NOMO-1 treated with DMSO at 0.1 percent for 48 hours (cell line): ENCODE measurements at regions not wholly inside any gene's neighbourhood (a gene's known extent, or its start where the extent isn't known, plus 50 kb on each side); places are given as distances from the start of the nearest gene placed in this dataset.
A peak's percentile ranks its signal among the peaks of the same experiment; 100 is the strongest.

Experiments
- DNase-seq: peaks from one replicate; lab custom pipeline; 2025; ENCODE audit not compliant: unreplicated experiment; lab: John Stamatoyannopoulos, UW

DNA sequence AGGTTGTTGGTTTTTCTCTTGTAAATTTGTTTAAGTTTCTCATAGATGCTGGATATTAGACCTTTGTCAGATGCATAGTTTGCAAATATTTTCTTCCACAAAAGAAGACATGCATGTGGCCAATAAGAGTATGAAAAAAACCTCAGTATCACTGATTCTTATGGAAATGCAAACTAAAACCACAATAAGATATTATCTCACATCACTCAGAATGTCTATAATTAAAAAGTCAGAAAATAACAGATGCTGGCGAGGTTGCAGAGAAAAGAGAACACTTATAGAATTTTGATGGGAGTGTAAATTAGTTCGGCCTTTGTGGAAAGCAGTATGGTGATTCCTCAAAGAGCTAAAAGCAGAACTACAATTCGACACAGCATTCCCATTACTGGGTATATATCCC, 1355.6 kb downstream of the FAM133A start:
- DNase-seq = no peak

DNA sequence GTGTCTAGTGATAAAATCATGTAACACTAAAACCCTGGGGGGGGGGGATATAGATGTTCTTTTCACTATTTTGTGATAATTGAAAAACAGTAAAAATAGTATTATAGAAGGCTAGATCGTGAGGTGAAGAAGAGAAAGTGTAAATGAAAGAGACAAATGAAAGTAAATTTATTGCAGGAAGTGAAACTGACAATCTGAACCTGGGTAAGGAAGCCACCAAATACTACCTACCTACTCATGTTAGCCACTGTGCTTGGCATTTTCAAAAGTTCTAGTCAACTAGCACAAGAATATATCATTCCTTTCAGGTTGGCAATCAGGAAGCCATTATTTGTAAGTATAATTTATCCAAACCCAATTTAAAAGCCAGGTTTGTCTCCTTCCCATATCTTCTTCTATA, 1366.1 kb downstream of the FAM133A start:
- DNase-seq = peak; percentile 0

DNA sequence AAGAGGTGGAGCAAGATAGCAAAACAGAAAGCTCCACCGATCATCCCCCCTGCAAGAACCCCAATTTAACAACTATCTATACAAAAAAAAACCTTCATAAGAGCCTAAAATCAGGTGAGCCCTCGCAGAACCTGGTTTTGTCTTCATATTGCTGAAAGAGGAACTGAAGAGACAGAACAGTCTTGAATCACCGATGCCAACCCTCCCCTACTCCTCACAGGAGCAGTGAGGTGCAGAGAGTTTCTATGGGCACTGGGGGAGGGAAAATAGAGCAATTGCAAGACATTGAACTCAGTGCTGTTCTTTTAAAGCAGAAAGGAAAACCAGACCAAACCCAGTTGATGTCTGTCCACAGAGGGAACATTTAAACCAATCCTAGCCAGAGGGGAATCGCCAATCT, 1370.3 kb downstream of the FAM133A start:
- DNase-seq = no peak

DNA sequence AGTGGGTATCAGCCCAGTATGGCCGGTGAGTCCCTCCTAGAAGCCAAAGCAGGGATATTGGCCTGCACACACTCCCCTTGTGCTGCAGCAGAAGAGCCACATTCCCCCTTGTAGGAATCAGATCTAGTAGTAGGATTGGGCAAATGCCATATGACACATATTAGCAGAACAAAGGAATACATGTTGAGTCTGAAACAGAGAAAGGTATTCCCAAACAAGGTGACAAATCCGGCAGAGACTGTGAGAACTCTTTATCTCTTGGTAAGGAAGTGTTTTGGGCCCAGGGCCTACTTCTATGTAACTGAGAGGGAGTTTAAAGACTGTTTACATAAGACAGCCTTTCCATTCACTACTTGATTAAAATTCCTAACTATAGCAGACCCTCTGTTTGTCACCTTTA, 1382.0 kb downstream of the FAM133A start:
- DNase-seq = no peak

DNA sequence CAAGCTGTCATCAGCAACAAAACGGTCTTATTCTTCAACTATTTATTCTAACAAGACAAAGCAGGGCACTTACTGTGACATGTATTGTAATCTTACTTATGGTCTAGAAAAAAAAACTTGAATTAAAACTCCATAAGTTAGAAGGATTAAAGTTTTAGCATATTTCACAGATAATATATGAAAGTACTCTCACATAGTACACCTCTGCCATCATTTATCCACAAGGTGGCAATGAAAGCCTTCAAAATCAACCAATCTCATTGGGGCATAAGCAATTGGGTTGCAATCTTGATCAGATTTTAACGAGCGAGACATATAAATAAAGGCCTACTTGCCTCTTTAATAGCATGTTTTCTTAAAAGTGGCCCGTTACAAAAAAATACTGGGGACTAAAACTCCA, 1382.9 kb downstream of the FAM133A start:
- no peak for DNase-seq

DNA sequence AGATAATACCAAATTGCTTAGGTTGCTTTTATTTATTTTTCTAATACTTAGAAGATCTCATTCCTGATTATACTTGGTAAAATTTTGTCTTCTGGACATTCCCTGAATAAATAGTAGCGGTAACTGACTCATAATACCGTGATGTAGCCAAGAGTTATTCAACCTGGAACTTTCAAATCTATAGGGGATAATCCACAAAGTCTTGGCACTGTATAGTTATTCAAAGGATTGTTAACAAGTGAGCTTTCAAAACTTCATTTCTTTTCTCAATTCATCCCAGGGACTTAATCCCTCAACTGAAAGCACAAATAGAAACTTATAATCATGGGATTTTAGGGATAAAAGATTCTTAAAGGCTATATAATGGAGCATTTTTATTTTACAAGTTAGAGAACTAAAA, 1383.3 kb downstream of the FAM133A start:
- DNase-seq = no peak

DNA sequence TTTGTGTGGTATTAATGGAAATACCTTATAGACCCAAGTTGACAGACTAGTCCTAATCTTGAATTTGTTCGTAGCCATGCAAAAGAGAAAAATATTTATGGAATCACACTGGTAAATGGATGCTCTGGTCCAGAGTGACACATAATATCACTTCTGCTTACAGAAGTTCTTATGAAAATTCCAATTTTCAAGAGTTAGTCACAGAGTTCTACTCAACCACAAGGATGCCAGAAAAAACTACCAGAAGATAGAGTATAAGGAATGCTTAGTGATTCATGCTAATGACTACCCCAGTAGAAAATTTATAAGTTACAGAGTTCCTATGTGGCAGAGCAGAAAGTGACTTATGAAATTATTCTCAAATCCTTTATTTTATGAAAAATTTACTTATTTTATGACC, 1384.8 kb downstream of the FAM133A start:
- DNase-seq = no peak

DNA sequence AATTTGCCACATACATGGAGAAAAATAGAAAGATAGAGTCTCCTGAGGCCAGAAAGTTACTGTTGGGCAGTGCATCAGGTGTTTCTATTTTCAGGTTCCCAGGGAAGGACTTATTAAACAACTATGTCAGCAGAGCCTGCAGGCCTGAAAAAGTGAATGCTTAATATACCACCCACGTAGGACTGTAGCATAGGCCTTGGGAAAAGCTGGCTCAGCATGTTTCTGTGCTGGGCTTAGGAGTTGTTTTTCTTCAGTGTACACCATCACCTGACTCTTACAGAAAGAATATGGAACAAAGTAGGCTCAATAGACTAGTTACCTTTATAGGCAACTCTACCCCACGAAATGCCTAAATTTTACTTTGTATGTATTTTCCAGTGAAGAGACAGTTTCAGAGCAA, 1385.9 kb downstream of the FAM133A start:
- DNase-seq = no peak

DNA sequence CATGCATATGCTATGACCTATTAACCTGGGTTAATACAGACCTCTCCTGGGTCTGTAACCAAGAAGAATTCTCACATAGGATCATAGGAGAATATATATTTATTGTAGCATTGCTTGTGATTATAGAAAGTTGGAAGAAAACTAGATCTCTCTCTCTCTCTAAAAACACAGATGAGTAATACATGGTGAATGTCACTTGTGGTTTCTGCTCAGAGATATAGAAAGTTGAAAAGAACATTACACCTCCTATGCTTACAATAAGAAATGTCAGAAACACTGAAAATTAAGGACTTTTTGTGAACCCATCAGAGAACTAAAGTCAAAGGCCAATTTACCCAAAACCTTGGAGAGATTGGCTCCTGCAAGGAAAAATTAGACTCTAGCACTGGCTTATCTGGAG, 1389.5 kb downstream of the FAM133A start:
- DNase-seq = no peak

DNA sequence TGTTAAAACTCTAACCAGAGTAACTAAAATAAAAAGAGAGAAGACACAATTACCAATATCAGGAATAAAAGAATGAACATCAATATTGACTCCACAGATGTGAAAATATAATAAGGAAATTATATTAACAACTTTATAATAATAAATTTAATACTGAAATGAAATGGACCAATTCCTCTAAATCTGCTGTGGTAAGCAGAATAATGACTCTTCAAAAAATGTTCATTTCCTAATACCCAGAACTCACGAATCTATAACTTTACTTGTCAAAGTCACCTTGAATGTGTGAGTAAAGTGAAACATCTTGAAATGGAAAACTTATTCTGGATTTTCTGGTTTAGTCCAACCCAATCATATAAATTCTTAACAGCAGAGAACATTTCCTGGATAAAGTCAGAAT, 1391.1 kb downstream of the FAM133A start:
- no peak for DNase-seq

DNA sequence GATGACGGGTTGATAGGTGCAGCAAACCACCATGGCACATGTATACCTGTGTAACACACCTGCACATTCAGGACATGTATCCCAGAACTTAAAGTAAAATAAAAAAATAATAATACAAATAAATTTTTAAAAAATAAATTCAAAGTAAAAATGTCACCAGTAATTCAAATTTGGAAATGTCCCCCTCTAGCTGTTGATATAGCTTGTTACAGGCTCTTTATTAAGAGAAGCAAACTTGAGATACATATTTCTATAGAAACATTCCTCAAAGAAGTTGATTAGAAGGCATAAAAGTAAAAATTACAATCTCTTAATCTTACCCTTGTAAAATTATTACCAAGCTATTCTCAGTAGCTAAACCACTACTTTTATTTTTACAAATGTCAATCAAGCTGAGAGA, 1397.0 kb downstream of the FAM133A start:
- DNase-seq = no peak

DNA sequence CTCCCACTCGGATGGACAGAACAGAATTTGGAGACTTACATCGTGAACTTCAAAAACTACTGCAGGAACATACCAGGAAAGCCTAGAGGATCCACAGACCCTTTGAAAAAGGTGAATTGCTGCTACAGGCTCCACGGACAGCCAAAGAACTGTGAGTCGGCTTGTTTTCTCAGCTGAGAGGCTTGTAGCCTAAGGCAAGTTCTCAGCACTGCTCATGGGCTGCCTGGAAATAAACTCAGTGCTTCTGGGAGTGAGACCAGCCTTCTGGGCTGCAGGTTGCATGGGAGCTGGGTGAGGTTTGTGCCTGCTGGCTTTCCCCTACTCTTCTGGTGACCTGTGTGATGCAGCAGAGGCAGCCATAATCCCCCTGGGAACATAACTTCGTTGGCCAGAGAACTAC, 1397.6 kb downstream of the FAM133A start:
- no peak for DNase-seq

DNA sequence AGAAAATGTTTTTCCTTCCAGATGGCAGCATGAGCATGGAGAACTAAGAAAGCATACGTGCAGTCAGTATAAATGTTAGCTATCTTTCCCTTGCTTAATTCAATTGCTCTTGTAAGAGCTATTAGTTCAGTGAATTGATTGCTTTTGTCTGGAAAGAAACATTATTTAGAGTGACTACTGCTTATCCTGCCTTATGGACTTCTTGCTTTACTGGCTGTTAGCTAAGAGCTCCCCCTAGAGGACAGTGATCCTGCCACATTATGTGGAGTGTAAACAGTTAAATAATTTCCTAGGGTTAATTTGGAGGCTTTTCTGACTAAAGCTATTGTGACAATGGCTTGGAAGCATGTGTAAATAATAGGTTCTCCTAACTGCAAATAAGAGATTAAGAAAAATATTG, 1402.4 kb downstream of the FAM133A start:
- DNase-seq = peak; percentile 31

DNA sequence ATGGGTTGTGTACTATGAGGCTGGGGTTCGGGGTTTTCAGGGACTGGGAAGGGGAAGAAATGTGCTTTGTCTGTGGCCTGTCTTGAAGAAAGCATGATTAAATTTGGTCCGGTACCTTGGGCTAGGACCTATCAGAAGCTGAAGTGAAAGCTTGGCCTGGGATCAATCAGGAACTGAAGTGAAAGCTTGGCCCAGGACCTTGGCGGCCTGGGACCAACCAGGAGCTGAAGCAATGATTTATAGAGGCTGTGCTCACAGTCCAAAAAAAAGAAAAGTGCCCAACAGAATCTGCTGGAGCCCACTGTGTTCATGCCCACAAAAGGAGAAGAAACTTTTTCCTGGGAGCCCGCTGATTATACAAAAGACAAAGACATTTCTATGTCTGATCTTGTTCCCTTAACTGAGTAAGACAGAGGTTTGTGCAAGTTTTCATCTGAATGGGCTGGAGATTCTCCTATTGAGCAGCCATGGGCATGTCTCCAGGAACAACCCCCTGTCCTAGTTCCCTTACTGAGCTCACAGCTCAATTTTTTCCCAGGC, 1427.9 kb downstream of the FAM133A start:
- DNase-seq = no peak

DNA sequence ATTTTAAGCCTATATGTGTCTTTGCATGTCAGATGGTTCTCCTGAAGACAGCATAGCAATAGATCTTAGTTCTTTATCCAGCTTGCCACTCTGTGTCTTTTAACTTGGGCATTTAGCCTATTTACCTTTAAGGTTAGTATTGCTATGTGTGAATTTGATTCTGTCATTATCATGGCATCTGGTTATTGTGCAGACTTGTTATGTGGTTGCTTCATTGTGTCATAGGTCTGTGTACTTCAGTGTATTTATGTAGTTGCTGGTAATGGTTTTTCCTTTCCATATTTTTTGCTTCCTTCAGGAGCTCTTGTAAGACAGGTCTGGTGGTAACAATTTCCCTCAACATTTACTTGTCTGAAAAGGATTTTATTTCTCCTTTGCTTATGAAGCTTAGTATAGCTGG, 1443.5 kb downstream of the FAM133A start:
- no peak for DNase-seq

DNA sequence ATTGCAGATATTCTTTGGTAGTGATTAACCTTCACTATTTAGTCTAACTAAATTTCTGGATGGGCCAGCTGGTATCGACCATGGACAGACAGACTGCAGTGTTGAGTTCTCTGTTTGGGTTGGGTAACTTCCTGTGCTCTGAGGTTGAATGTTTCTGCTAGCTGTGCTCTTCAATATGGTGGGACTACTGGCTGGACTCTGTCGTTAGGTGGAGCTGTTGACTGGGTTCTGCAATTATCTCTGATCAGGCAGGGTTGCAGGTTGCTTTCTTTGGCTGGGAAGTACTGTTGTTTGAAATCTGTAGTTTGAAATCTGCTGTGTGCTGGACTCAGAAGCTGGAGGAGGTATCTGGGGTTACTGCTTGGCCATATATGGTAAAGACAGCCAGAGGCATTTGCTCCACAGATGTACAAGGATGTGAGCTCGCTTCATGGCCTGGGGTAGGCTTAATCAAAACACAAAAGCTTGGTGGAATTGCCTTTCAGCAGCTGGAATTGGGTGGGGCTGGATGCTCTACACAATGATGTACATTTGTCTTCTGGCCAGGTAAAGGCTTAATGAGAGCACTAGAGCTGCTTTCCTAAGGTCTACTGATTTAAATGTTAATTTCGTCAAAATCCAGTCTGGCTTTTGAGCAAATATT, 1472.0 kb downstream of the FAM133A start:
- no peak for DNase-seq

DNA sequence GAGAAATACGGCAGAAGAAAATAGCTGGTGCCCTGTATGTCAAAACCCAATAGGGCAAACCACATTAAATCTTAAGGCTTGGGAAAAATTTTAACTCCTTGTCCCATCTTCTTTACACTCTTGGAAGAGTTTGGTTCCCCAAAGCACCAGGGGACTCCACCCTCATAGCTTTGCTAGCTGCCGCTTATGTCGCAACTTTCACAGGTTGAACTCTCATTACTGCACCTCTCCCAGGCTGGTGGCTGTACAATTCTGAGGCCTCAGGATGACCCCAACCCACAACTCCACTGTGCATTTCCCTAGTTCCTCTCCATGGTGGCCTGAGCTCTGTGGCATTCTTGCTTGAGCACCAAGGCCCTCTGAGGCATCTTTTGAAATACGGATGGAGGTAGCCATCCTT, 1478.8 kb downstream of the FAM133A start:
- DNase-seq = no peak

DNA sequence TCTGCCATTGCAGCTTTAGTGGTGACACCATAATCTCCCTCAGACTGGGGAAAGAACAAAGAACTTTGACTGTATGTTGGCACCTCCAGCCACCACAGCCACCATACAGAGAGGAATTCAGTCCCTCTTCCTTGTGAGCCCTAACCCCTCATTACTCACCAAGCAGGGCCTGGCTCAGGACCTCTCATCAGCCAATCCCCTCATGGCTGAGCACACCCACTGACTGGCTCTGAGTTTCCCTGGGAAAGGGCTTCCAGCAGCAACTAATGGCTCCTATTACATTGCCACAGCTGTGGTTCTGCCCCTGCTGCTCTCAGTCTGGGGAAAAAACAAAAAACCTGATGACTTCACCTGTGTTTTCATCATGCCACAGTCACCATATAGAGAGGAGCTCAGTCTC, 1482.6 kb downstream of the FAM133A start:
- DNase-seq = no peak
